ENCODE measurements at regions not wholly inside any gene's neighbourhood (a gene's known extent, or its start where the extent isn't known, plus 50 kb on each side); places are given as distances from the start of the nearest gene placed in this dataset.

GRCh38 chr10:36446881-36447280 lies 678.5 kb upstream of the ANKRD30A start:
- H3K4me3 ChIP-seq (replicated peaks; ENCODE audit: low read depth, low read length), result no peak overlapping the region
- no peak for DNase-seq (ENCODE audit: low read depth)
- TF ChIP-seq CTCF (IDR thresholded peaks at IDR 0.05; ENCODE audit: low read length, missing control alignments), result no peak

GRCh38 chr10:36443233-36443632 lies 682.2 kb upstream of the ANKRD30A start:
- no peak for DNase-seq (ENCODE audit: low read depth)
- H3K4me3 ChIP-seq (replicated peaks; ENCODE audit: low read depth, low read length), result no peak overlapping the region
- no peak for TF ChIP-seq CTCF (IDR thresholded peaks at IDR 0.05; ENCODE audit: low read length, missing control alignments)

GRCh38 chr10:36441557-36441956 lies 683.8 kb upstream of the ANKRD30A start:
- peak; percentile 51 for DNase-seq (ENCODE audit: low read depth)
- H3K4me3 ChIP-seq (replicated peaks; ENCODE audit: low read depth, low read length), result no peak overlapping the region
- no peak for TF ChIP-seq CTCF (IDR thresholded peaks at IDR 0.05; ENCODE audit: low read length, missing control alignments)

- no peak for DNase-seq (ENCODE audit: low read depth)
- TF ChIP-seq CTCF (IDR thresholded peaks at IDR 0.05; ENCODE audit: low read length, missing control alignments), result no peak
- no peak overlapping the region for H3K4me3 ChIP-seq (replicated peaks; ENCODE audit: low read depth, low read length)
Measured at GRCh38 chr10:36440539-36440938, 684.9 kb upstream of the ANKRD30A start.

GRCh38 chr10:36437367-36437766 lies 688.0 kb upstream of the ANKRD30A start:
- no peak overlapping the region for H3K4me3 ChIP-seq (replicated peaks; ENCODE audit: low read depth, low read length)
- TF ChIP-seq CTCF (IDR thresholded peaks at IDR 0.05; ENCODE audit: low read length, missing control alignments), result no peak
- no peak for DNase-seq (ENCODE audit: low read depth)

- H3K4me3 ChIP-seq (replicated peaks; ENCODE audit: low read depth, low read length), result no peak overlapping the region
- TF ChIP-seq CTCF (IDR thresholded peaks at IDR 0.05; ENCODE audit: low read length, missing control alignments), result no peak
- no peak for DNase-seq (ENCODE audit: low read depth)
Measured at GRCh38 chr10:36428507-36428906, 696.9 kb upstream of the ANKRD30A start.

DNA sequence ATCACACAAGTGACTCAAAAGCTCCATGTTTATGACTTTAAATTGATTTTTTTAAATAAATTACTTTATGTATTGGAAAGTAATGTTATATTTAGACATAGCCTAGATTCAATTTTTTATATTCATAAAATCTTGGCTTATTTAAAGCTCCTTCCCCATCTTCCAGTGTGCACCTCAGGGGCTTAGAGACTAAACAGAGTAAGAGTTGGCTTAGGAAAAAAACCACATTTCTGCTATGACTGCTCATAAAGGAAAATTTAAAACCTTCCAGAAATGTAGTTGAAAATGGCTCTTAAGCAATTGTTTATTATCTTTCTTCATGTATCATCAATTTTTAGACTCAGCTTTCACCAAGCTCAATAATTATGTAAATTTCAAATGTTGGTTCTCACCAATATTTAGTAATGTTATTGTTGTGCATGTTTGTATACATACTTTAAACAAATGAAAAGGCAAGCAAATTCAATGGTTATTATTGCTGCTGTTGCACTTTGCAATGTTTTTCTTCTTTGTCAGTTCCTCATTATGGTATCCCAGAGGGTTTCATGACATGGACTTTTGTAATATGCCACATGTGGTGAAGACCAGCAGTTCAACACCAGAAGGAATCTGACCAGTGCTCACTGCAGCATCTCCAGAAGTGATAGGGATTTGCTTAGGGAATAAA lies 700.1 kb upstream of the ANKRD30A start:
- H3K4me3 ChIP-seq (replicated peaks; ENCODE audit: low read depth, low read length), result no peak overlapping the region
- TF ChIP-seq CTCF (IDR thresholded peaks at IDR 0.05; ENCODE audit: low read length, missing control alignments), result no peak
- no peak for DNase-seq (ENCODE audit: low read depth)
